ENCODE measurements at regions not wholly inside any gene's neighbourhood (a gene's known extent, or its start where the extent isn't known, plus 50 kb on each side); places are given as distances from the start of the nearest gene placed in this dataset.

DNA sequence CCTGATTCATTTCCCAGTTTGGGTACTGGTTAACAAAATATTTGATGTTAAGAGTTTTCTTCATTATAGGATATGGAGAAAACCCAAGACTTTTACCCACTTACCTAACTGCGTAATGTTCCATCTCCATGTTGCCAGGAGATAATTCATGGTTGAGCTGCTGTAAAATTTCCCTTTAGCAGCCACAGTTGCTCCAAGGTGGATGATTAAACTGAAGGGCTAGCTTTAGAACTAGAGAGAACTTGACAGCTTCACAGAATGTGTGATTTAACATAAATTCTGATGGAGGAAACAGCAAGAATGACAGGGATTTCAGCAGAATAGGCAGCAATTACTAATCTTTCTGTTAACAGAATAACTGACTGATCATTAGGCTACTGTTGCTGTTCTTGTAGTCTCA is 236.1 kb downstream of the MEF2C start:
- no peak overlapping the region for H2AFZ ChIP-seq (ENCODE audit: low read length)
- WGBS (ENCODE audit: extremely low coverage, insufficient read length, low lambda C conversion rate): no CpG with 5 or more reads among the region's 1 CpG
- DNase-seq: no peak

More for the DNA sequence above, 236.1 kb downstream of the MEF2C start:
- Histone ChIP-seq H3K79me1 (ENCODE audit: insufficient read depth, low read depth, low read length, poor library complexity, severe bottlenecking) (no peaks in the 10 kb centered on the region), H3K27me3 (ENCODE audit: insufficient read depth, low read length) (no peaks in the 10 kb centered on the region), H2BK120ac (ENCODE audit: low read depth, low read length, poor library complexity, severe bottlenecking) (no peak overlapping the region), H3K9me3 (ENCODE audit: control insufficient read depth, low read depth, low read length) (no peaks in the 10 kb centered on the region), H4K91ac (ENCODE audit: insufficient read length, low read depth, low read length) (no peak overlapping the region), H2BK20ac (ENCODE audit: low read depth, low read length, poor library complexity, severe bottlenecking) (no peak overlapping the region), H3K14ac (ENCODE audit: insufficient read depth, low read length) (no peak overlapping the region), H3K18ac (ENCODE audit: insufficient read length, low read depth, low read length) (no peak overlapping the region), H3K23me2 (ENCODE audit: insufficient read length, low read depth, low read length, poor library complexity, severe bottlenecking) (no peaks in the 10 kb centered on the region), H4K5ac (ENCODE audit: insufficient read length, low read depth, low read length) (no peak overlapping the region), H4K8ac (replicated peaks; ENCODE audit: insufficient read length, low read depth, low read length) (no peak overlapping the region), H3K9ac (ENCODE audit: extremely low read depth, insufficient read length, low read length) (no peak overlapping the region), H3K23ac (ENCODE audit: insufficient read length, low read depth, low read length) (no peak overlapping the region), H2BK12ac (ENCODE audit: insufficient read length, low read depth, low read length) (no peak overlapping the region), H2BK5ac (ENCODE audit: insufficient read length, low read length) (no peak overlapping the region), H3K79me2 (ENCODE audit: insufficient read depth, low read length) (no peaks in the 10 kb centered on the region), H2AK5ac (ENCODE audit: insufficient read length, low read length) (no peak overlapping the region), H3K4ac (ENCODE audit: low read depth, low read length) (no peak overlapping the region), H3K4me1 (ENCODE audit: insufficient read depth, low read length) (no peaks in the 10 kb centered on the region), H4K20me1 (ENCODE audit: control insufficient read depth, insufficient read depth, insufficient read length) (no peaks in the 10 kb centered on the region), H3K4me2 (ENCODE audit: insufficient read depth, insufficient read length, low read length) (no peak overlapping the region), H2BK15ac (ENCODE audit: low read depth, low read length) (no peak overlapping the region), H3K27ac (ENCODE audit: insufficient read length, low read depth, low read length) (no peak overlapping the region), H3T11ph (ENCODE audit: low read length) (no peak overlapping the region), H3K56ac (ENCODE audit: insufficient read length, low read depth, low read length) (no peak overlapping the region)
- H3K27ac Mint-ChIP-seq: no peak overlapping the region
- H3K4me1 Mint-ChIP-seq: no peaks in the 10 kb centered on the region
- H3K9me3 Mint-ChIP-seq: no peaks in the 10 kb centered on the region
- TF ChIP-seq CTCF (conservative IDR thresholded peaks at IDR 0.05): no peak
- no peaks in the 10 kb centered on the region for H3K36me3 Mint-ChIP-seq (ENCODE audit: insufficient read depth in 1 of 3, low read depth in 3 of 3)
- no peak overlapping the region for H3K4me3 Mint-ChIP-seq
- H3K27me3 Mint-ChIP-seq (ENCODE audit: low read depth): peaks cover 8% of the 10 kb centered on the region
